Activated CD8-positive, alpha-beta T cell treated with anti-CD3 and anti-CD28 coated beads, Interleukin-2, amount 10 ng/mL, durations not matched to agents 7 days and 5 days (primary cell): ENCODE measurements at regions not wholly inside any gene's neighbourhood (a gene's known extent, or its start where the extent isn't known, plus 50 kb on each side); places are given as distances from the start of the nearest gene placed in this dataset.

Experiments
- ATAC-seq: fragments of 150-1000 bp; cut with Tn5 transposase; one replicate; pipeline ENCODE4 v1.10.0; 2021; ENCODE audit warnings: moderate library complexity
- CTCF ChIA-PET: fragments of 350-600 bp; sonication (Branson Sonifier 250); formaldehyde crosslinking; loops from one replicate; lab custom pipeline; 2021; ENCODE audit warnings: antibody characterized with exemption; lab: Charles Lee
- POLR2A ChIA-PET: fragments of 350-600 bp; sonication (Branson Sonifier 250); formaldehyde crosslinking; loops from one replicate; lab custom pipeline; 2021; ENCODE audit warnings: antibody characterized with exemption; lab: Charles Lee
- DNase-seq: peaks from one replicate; pipeline ENCODE4 v3.0.0-alpha.2; 2020
- H3K27ac Mint-ChIP-seq: one replicate; pipeline ENCODE4 v1.8.0; 2021; ENCODE audit warnings: mild to moderate bottlenecking, mixed read lengths
- H3K27me3 Mint-ChIP-seq: one replicate; pipeline ENCODE4 v1.8.0; 2021; ENCODE audit warnings: low read depth, mixed read lengths
- H3K36me3 Mint-ChIP-seq: one replicate; pipeline ENCODE4 v1.8.0; 2021; ENCODE audit warnings: low read depth, mixed read lengths
- H3K4me1 Mint-ChIP-seq: one replicate; pipeline ENCODE4 v1.8.0; 2021; ENCODE audit warnings: low read depth, mixed read lengths
- H3K4me3 Mint-ChIP-seq: one replicate; pipeline ENCODE4 v1.8.0; 2021; ENCODE audit warnings: mild to moderate bottlenecking, mixed read lengths
- H3K9me3 Mint-ChIP-seq: one replicate; pipeline ENCODE4 v1.8.0; 2022; ENCODE audit warnings: mixed read lengths; ENCODE audit not compliant: insufficient read depth

GRCh38 chr2:208827549-208828221 lies 421.1 kb downstream of the PTH2R start:
- DNase-seq (no peak), ATAC-seq (no peak)
- ChIA-PET CTCF (no interaction called here), POLR2A (no interaction called here)
- H3K27ac Mint-ChIP-seq: no peak overlapping the region
- no peaks in the 10 kb centered on the region for H3K27me3 Mint-ChIP-seq
- H3K9me3 Mint-ChIP-seq: peaks cover 5% of the 10 kb centered on the region
- no peak overlapping the region for H3K4me3 Mint-ChIP-seq
- H3K4me1 Mint-ChIP-seq: no peaks in the 10 kb centered on the region
- H3K36me3 Mint-ChIP-seq: no peaks in the 10 kb centered on the region

DNA sequence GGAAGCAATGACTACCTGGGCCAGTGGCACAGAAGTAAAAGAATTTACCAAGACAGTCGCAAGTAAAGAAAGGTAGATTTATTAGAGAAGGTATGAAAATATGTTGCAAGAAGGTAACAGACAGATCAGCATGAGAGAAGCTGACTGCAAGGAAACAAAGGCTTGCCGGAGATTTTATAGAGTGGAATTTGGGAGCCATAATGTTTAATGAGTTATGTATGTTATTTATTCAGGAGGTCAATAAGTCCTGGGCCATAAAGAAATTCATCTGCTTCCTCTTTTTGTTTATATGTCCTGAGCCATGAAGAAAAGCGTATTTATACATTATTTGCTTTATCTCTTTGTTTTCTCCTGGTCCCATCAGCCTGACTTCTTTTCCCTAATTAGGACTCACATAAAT lies 423.6 kb downstream of the PTH2R start:
- CTCF ChIA-PET: no interaction called here

DNA sequence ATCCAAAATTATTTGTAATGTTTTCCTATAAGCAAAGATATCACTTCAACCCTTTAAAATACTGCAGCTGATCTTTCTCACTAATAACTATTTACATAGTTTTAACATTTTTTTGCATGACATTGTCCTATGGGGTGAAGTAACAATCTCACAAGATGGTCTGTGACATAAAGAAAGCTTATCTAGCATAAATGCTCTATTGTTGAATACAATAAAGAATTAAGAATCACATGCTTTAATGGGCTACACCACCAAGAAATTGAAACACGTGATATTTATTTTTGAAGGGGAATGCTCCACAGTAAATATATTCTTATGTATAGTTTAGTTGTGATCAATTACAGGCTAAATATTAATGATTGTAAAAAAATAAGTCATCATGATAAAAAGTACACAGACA lies 441.1 kb downstream of the PTH2R start:
- POLR2A ChIA-PET: no interaction called here
- no peak for ATAC-seq
- H3K4me3 Mint-ChIP-seq: no peak overlapping the region
- CTCF ChIA-PET: no interaction called here
- no peak overlapping the region for H3K27ac Mint-ChIP-seq
- H3K4me1 Mint-ChIP-seq: no peaks in the 10 kb centered on the region
- no peaks in the 10 kb centered on the region for H3K36me3 Mint-ChIP-seq
- H3K27me3 Mint-ChIP-seq: no peaks in the 10 kb centered on the region
- DNase-seq: no peak
- peaks cover 6% of the 10 kb centered on the region for H3K9me3 Mint-ChIP-seq

More for the DNA sequence above, 423.6 kb downstream of the PTH2R start:
- Mint-ChIP-seq H3K4me3 (no peak overlapping the region), H3K27ac (no peak overlapping the region), H3K36me3 (no peaks in the 10 kb centered on the region), H3K27me3 (no peaks in the 10 kb centered on the region), H3K9me3 (peaks cover 12% of the 10 kb centered on the region), H3K4me1 (no peaks in the 10 kb centered on the region)
- ATAC-seq (no peak), DNase-seq (no peak)
- POLR2A ChIA-PET: no interaction called here

DNA sequence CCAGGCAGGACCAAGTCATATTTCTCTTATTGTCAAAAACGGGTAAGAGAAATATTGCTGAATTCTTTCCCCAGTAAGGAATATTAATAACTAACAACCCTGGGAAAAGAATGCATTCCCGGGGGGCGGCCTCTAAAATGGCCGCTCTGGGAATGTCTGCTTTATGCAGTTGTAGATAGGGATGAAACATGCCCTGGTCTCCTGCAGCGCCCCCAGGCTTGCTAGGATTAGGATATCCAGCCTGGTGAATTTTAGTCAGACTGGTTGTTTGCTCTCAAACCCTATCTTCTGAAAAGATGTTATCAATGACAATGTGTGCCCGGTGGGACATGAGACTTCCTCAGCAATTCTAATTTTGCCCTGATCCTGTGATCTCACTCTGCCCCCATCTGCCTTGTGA lies 448.1 kb downstream of the PTH2R start:
- ChIA-PET CTCF (no interaction called here), POLR2A (no interaction called here)
- ATAC-seq (no peak), DNase-seq (no peak)
- no peak overlapping the region for H3K4me3 Mint-ChIP-seq
- no peaks in the 10 kb centered on the region for H3K4me1 Mint-ChIP-seq
- H3K36me3 Mint-ChIP-seq: no peaks in the 10 kb centered on the region
- H3K9me3 Mint-ChIP-seq: peaks cover 6% of the 10 kb centered on the region
- H3K27me3 Mint-ChIP-seq: no peaks in the 10 kb centered on the region
- no peak overlapping the region for H3K27ac Mint-ChIP-seq

DNA sequence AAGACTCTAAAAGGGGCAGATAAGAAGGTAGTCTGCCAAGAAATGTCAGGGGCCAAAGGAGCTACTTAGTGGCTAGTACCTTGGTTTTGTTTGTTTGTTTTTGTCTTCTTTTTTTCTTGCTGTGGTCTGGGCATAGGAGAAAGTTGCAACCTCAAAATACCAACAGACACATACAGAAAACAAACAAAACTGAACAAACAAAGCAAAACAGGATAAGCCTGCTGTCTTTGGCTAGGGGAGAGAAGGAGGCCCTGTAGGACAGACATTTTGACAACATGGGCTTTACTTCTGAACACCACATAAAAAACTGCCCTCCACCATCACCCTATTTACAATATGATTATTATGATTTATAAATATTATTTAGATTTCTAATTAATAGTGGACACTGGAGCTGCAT lies 460.8 kb downstream of the PTH2R start:
- POLR2A ChIA-PET: no interaction called here
- no peak overlapping the region for H3K27ac Mint-ChIP-seq
- CTCF ChIA-PET: no interaction called here
- H3K27me3 Mint-ChIP-seq: no peaks in the 10 kb centered on the region
- ATAC-seq (no peak), DNase-seq (no peak)
- no peaks in the 10 kb centered on the region for H3K4me1 Mint-ChIP-seq
- H3K4me3 Mint-ChIP-seq: no peak overlapping the region
- H3K36me3 Mint-ChIP-seq: no peaks in the 10 kb centered on the region
- peaks cover 3% of the 10 kb centered on the region for H3K9me3 Mint-ChIP-seq

DNA sequence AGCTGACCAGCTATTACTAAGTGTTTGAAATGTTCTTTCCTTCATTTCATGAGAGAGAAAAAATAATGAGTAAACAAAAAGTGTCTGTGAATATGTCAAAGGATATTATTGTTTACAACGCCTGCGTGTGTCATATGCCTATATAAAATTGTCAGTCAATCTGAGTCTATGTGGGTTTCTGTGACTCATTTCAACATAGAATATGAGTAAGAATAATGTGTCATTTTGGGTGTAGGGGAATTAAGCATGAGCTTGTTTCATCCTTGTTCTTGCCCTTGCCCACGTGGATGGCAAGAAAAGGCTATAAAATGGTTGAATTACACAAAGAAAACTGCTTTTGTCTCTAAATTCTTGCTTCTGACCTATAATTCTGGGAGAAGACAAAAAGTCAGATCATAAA lies 466.0 kb downstream of the PTH2R start:
- H3K4me1 Mint-ChIP-seq: no peaks in the 10 kb centered on the region
- H3K4me3 Mint-ChIP-seq: no peak overlapping the region
- H3K9me3 Mint-ChIP-seq: peaks cover 3% of the 10 kb centered on the region
- DNase-seq (no peak), ATAC-seq (no peak)
- H3K36me3 Mint-ChIP-seq: no peaks in the 10 kb centered on the region
- no peak overlapping the region for H3K27ac Mint-ChIP-seq
- ChIA-PET POLR2A (no interaction called here), CTCF (no interaction called here)
- no peaks in the 10 kb centered on the region for H3K27me3 Mint-ChIP-seq

DNA sequence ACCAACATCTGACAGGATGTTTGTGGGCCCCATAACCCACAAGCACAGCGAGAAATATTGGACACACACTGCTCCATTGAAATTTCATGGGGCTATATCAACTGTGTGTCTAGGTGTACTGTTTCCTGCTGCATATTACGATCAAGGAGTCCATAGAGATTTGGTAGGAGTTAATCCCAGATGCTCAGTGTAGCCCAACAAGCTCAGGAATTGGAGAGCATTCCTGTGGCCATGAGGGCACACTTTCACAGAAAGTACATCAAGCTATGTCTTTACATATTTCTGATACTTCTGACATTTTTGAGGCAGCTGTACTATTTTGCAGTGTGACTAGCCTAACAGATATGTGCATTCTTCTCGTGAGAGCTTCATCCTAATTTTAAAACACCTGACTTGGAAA lies 473.1 kb downstream of the PTH2R start:
- H3K27me3 Mint-ChIP-seq: no peaks in the 10 kb centered on the region

DNA sequence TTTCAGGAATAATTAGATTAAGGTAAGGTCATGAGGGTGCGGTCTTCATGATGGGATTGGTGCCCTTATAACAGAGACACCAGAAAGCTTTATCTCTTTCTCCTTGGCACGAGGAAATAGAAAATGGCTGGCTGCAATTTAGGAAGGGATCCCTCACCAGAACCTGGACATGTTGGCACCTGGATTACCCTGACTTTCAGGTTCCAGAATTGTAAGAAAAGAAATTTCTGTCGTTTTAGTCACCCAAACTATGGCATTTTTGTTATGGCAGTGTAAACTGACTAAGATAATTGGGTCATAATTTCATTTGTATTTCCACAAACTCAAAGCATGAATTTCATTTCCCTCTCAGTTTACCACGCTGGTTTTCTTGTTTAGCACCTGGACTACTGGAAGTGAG lies 473.6 kb downstream of the PTH2R start:
- ATAC-seq (no peak), DNase-seq (no peak)
- no peak overlapping the region for H3K27ac Mint-ChIP-seq
- H3K36me3 Mint-ChIP-seq: no peaks in the 10 kb centered on the region
- ChIA-PET CTCF (no interaction called here), POLR2A (no interaction called here)
- H3K4me3 Mint-ChIP-seq: no peak overlapping the region
- peaks cover 5% of the 10 kb centered on the region for H3K9me3 Mint-ChIP-seq
- no peaks in the 10 kb centered on the region for H3K27me3 Mint-ChIP-seq
- no peaks in the 10 kb centered on the region for H3K4me1 Mint-ChIP-seq

More for the DNA sequence above, 473.1 kb downstream of the PTH2R start:
- Mint-ChIP-seq H3K9me3 (peaks cover 5% of the 10 kb centered on the region), H3K27ac (no peak overlapping the region), H3K4me1 (no peaks in the 10 kb centered on the region), H3K4me3 (no peak overlapping the region), H3K36me3 (no peaks in the 10 kb centered on the region)
- CTCF ChIA-PET: no interaction called here
- DNase-seq (no peak), ATAC-seq (no peak)
- POLR2A ChIA-PET: no interaction called here

- Mint-ChIP-seq H3K9me3 (no peaks in the 10 kb centered on the region), H3K27me3 (no peaks in the 10 kb centered on the region), H3K4me3 (no peak overlapping the region), H3K27ac (no peak overlapping the region), H3K36me3 (no peaks in the 10 kb centered on the region), H3K4me1 (no peaks in the 10 kb centered on the region)
- ChIA-PET POLR2A (no interaction called here), CTCF (no interaction called here)
- DNase-seq (no peak), ATAC-seq (no peak)
Measured at GRCh38 chr2:208890486-208890885, 483.9 kb downstream of the PTH2R start.

- ChIA-PET POLR2A (no interaction called here), CTCF (no interaction called here)
- no peaks in the 10 kb centered on the region for H3K4me1 Mint-ChIP-seq
- no peaks in the 10 kb centered on the region for H3K36me3 Mint-ChIP-seq
- no peak for DNase-seq
- no peak overlapping the region for H3K4me3 Mint-ChIP-seq
- no peak overlapping the region for H3K27ac Mint-ChIP-seq
- no peaks in the 10 kb centered on the region for H3K9me3 Mint-ChIP-seq
- no peaks in the 10 kb centered on the region for H3K27me3 Mint-ChIP-seq
- ATAC-seq: no peak
Measured at GRCh38 chr2:208892203-208892602, 485.6 kb downstream of the PTH2R start.

DNA sequence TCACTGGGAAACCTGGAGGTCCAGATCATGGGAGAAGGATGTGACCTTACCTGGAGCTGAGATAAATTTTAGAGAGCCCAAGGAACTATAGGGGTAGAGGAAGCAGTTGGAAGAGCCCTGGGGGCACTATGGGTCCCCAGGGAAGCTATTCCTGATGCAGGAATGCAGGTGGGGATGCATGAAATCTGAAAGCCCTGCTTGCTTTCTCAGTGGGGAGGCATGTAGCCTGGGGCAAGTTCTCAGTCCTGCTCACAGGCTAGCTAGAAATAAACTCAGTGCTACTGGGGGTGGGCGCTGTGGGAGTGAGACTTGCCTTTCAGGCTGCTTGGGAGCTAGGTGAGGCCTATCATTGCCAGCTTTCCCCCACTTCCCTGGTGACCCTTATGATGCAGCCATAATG lies 499.7 kb downstream of the PTH2R start:
- CTCF ChIA-PET: no interaction called here
- ATAC-seq (no peak), DNase-seq (no peak)
- no peak overlapping the region for H3K27ac Mint-ChIP-seq
- no peaks in the 10 kb centered on the region for H3K9me3 Mint-ChIP-seq
- no peaks in the 10 kb centered on the region for H3K4me1 Mint-ChIP-seq
- H3K4me3 Mint-ChIP-seq: no peak overlapping the region
- H3K27me3 Mint-ChIP-seq: no peaks in the 10 kb centered on the region
- no peaks in the 10 kb centered on the region for H3K36me3 Mint-ChIP-seq
- POLR2A ChIA-PET: no interaction called here

DNA sequence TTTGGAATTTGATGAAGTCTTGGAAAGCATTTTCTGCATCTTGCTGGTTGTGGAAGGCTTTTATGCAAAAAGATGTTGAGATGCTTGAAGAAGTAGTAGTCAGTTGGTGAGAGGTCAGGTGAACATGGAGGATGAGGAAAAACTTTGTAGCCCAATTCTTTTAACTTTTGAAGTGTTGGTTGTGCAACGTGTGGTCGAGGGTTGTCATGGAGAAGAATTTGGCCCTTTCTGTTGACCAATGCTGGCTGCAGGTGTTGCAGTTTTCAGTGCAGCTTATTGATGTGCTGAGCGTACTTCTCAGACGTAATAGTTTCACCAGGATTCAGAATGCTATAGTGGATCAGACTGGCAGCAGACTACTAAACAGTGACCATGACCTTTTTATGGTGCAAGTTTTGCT lies 508.4 kb upstream of the MAP2 start:
- ATAC-seq: no peak
- Mint-ChIP-seq H3K27ac (no peak overlapping the region), H3K4me1 (no peaks in the 10 kb centered on the region), H3K4me3 (no peak overlapping the region), H3K9me3 (peaks cover 3% of the 10 kb centered on the region), H3K27me3 (no peaks in the 10 kb centered on the region), H3K36me3 (no peaks in the 10 kb centered on the region)
- POLR2A ChIA-PET: no interaction called here
- CTCF ChIA-PET: no interaction called here
- DNase-seq: no peak

DNA sequence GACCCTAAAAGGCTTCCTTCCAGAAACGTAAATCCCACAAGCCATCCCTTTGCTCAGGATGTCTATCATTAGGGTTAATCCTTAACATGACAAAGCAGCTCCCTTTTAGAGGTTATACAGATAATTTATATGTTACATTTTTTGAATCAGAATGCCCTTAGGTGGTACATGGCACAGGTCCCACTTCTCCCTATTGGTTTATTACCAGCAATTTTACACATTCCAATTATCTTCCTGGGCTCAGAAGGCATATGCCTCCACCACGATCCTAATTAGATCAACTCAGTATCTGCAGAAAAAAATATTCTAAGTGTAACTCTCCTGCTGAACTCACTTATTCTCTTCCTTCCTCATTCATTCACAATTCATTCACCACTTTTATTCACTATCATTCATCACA lies 507.0 kb upstream of the MAP2 start:
- POLR2A ChIA-PET: no interaction called here
- CTCF ChIA-PET: no interaction called here
- H3K4me1 Mint-ChIP-seq: no peaks in the 10 kb centered on the region

More for the DNA sequence above, 507.0 kb upstream of the MAP2 start:
- Mint-ChIP-seq H3K27ac (no peak overlapping the region), H3K9me3 (peaks cover 9% of the 10 kb centered on the region), H3K4me3 (no peak overlapping the region), H3K36me3 (no peaks in the 10 kb centered on the region), H3K27me3 (no peaks in the 10 kb centered on the region)
- no peak for ATAC-seq
- DNase-seq: no peak
